Stimulated activated CD4-positive, alpha-beta T cell treated with anti-CD3 and anti-CD28 coated beads, Interleukin-2, amount 100 ng/mL, for 48 hours (primary cell): ENCODE measurements at regions not wholly inside any gene's neighbourhood (a gene's known extent, or its start where the extent isn't known, plus 50 kb on each side); places are given as distances from the start of the nearest gene placed in this dataset.

ENCODE experiments used
- DNase-seq, 2 donors: peaks; one replicate each; pipeline ENCODE4 v3.0.0-alpha.2; 2020

DNA sequence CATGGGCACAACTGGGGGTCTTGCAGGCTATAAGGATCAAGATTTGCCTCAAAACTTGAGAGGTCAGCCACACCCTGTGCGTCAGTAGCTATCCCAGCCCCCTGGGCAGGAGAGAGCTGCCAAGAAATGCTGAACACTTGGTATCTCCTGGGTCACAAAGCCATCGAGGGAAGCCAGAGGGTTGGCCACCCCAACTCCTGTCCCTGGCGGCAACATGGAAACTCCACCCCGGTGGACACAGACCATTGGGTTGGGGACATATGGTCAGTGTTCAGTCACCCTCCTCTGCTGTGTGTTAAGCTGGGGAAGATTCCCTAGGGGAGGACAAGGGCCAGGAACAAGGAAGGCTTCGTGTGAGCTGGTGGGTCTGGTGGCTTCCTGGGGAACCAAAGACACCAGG is 140.6 kb downstream of the C5orf15 start:
- no peak for DNase-seq

DNA sequence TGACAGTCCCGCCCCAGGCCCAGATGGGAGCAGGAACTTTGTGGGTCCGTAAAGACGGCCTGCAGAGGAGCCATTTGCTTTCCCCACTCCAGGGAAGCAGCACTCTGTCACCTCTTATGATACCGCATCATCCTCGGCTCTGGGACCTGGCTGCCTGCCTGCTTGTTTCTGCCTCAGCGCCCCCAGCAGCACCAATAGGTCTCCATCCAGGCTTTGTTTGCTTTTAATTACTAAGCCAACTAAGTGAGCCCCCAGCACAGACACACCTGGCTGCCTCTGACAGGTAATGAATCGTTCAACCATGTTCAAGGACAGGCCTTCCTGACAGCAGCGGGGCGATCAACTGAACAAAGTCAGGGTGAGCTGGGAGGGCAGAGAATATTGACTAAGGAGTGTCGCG is 141.4 kb downstream of the C5orf15 start:
- no peak for DNase-seq

DNA sequence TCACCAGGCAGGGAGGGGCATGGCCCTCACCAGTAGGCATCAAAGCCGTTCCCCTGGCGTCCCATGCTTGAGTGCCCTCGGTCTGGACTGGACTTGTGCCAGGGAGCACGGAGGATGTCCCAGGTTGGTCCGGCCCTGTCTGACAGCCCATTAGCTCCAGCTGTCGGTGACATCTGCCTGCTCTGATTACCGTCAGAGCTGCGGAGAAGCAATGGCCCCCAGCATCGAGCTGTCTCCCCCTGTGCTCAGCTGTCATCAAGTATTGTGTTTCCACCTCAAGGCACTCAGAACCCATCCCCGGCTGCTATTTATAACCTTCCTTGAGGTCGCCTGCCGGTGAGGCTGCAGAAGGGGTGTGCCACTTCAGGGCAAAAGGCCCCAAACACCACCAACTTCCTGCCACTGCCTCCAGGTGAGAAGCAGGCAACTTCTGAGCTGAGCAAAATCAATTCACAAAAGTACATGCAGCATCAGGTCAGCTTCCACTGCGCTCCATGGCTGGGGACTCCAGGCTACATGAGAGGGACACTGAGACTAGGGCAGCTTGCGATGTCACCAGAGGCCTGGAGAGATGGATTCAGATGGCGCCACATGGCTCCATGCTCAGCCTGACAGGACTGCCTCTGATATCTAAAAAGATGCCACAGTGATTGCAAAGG is 142.7 kb downstream of the C5orf15 start:
- DNase-seq, result no peak

DNA sequence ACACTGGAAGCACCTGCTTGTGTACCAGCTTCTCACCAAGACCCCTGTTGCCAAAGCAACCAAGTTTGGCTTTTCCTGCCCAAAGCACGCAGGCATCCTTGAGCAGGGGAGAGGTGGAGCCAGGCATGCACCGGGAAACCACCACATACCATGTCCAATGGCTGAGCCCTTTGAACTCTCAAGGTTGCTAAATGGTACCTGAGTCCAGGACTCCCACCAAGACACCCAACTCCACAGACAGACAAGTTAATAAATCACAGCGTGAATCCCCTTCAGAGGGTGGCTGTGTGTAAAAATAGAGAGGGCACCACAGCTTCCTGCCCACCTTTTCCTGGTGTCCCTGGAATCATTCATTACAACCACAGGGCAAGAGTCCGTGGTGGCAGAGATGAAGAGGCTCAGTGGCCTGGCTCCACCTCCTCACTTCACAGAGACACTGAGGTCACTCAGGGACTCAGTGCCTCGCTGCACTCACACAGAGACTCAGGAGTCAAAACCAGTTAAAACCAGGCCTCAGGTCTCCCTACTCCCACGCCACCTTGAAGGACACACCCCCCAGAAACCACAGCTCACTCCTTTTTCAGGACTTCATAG is 143.7 kb downstream of the C5orf15 start:
- DNase-seq, result peak in 1 of 2 donors; percentile 13

DNA sequence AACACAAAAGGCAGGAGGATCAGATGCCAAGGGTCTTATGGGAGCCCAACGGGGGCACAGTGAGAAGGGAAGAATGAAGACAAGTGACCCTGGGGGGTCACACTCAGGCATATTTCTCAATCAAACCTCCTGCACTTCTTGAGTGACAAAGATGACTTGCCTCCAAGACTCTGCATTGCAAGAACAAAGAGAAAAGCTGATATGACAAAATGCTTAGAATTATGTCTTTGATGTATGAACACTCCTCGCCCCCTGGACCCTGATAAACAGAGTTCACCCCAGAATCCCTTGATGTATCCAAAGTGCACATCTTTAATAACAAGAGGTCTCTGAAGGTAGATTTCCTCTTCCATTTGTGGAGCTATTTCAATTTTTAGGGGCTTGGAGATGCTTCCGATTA is 146.5 kb downstream of the C5orf15 start:
- DNase-seq, result no peak

DNA sequence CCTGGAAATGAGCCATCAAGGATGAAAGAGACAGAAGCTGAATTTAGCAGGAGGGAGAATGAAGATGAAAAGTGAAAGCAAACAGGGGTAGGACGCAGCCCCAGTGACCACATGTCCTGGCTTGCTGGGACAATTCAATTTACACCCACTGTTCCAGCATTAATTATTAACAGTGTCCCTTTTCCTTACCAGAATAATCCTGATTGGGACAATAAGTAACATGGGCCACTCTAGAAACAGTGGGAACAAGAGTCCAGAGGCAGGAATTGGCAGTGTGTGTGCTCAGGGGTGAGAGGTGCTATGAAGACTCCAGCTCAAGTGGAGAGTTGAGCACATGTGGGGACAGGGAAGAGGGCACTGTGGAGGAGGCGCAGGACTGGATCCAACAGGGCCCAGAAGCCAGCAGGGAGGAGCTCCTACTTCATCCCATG is 147.1 kb downstream of the C5orf15 start:
- DNase-seq, result no peak

DNA sequence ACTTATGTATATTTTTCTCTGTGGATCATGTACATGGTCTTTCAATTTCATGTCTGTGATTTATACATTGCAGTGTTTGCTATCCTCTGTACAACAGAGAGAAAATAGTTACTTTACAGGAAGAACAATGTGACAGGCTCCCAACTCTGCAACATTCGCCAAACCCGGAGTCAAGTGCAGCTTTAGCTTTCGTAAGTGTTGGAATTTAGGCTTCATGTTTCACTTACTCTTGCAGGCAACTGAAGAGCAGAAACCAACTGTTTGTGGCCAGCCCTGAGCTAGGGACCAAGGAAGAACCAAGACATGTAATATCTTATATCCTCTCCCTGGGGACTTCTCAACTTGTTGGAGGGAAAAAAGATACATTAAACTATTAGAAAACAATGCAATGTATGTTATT is 147.9 kb downstream of the C5orf15 start:
- no peak for DNase-seq

DNA sequence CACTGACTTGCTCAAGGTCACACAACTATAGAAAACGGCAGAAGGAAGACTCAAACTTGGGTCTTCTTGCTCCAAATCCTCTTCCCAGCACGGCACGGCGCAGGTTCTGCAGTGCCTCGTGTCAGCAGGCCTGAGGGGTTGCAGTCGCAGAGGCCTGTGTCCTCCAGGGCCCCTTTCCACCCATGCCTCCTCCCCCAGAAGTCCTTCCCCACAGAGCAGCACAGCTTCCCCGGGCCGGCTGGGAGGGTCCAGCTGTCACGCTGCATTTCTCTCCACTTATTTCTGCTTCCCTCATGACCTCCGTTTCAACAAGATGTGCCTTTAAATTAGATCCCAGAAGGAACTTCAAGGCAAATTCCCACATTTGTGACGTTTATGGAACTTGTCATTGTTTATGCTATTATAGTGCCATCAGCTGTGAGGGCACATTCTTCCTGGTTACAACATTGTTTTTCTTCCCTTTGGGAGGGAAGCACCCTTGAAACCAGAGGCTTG is 148.4 kb downstream of the C5orf15 start:
- no peak for DNase-seq

DNA sequence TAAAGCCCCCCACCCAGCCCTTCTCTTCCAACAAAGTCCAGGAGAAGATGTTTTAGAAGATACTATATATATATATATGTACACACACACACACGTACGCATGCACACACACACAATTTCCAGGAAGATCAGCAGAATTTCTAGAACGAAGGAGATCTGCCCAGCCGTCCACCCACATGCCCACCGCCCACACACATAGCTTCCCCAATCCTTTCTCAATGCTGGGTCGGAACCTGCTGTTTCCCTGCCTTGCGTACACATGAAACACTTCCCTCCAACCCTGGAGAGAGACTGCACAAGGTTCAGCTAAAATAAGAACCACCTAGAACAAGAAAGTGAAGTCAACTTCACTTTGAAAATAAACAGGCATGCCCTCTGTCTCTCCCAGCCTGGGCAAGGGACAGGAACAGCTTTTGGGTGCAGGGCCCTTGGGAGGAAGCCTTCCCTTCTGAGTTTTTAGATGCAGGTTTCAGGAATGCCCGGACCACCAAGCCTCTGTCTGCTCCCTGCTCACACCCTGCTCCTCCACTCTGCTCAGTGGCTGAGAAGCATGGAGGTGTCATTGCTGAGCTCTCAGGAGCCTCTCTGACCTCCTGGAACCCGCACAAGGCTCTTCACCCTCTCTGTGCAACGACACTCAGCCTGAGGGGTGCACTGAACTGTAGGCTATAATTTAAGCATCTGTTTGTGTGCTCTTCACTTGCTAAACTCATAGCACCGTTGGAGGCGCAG is 149.4 kb downstream of the C5orf15 start:
- no peak for DNase-seq

DNA sequence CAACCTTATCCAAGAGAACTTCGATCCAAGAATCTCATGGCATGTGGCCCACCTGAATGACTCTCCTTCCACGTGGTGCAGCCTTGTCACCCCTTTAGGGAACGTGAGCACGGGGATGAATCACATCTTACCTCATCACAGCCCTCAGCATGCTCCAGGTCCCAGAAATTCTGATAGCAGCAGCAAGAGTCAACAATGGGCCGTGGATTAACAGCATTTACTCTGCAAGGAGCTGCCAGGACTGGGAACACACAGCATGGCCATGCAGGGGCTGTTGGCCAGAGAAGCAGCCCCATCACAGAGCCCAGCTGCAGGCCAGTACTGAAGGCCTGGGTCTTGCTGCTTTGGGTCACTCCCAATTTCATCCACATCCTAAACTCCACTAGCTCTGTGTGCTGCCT is 150.4 kb downstream of the C5orf15 start:
- DNase-seq, result no peak

DNA sequence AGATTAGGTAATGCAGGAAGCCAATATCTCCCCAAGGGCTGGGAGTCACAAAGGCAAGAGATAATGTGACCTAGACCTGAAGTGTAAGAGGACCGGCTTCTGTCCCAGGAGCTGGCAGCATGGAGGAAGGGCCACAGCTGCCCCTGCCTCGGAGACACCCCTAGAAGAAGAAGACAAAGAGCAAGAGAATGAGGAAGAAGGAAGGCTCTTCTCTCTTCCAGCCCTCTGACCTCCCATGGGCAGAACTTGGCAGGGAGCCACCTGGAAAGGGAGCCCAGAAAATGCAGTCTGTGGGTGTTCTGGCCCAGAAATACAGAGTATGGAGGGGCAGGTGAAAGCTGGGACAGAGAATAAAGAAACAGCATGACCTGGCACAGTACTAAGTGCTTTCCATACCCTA is 151.0 kb downstream of the C5orf15 start:
- no peak for DNase-seq

DNA sequence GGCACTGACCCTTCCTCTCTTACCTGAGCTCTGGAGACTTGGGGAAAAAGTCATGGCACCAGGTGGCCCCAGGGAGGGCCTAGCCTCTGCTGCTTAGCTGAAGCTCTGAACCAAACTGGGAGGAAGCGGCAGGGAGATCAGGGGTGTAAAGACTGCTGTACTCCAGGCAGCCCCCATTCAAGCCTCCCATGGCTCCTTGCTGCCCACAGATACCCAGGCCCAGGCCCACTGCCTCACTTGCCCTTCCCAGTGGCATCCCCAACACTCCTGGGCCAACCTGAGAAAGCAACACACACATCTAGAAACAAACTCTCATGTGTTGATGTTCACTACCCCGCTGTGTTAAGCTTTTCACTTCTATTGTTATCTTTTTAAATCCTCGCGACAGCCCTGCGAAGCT is 151.6 kb downstream of the C5orf15 start:
- no peak for DNase-seq

DNA sequence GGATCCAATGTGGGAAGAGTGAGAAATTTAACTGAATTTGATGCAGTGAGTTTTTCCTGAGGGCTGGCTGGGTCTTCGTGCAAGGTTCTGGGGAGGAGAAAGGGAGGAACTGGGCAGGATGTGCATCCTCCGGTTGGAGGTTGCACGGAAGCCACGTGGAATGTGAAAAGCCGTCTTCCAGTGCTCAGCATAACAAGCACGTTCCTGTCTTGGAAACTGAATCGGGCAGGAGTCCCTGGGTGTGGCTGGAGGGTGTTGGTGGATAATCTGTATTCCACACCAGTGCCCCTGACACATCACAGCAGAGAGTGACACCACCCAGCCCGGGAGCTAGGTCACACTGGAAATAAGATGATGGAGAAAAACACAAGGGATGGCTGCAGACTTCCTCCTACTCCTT is 154.3 kb downstream of the C5orf15 start:
- DNase-seq, result no peak

DNA sequence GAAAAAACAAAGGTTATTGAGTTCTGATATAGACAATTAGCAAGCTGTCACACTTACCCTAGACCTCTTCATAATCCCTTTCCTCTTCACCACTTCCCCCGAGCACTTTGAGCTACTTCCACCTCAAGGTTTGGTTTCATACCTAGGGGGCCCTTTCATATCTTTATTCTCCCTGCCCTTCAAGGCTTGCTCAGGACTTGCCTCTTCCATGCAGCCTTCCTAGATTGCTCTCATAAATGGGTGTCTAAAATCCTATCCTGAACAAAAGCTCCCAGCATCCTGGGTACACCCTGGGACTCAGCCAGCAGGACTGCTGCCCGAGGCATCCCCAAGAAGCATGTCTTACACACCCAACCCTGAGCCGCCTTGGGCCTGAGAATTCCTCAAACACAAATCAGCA is 157.3 kb downstream of the C5orf15 start:
- no peak for DNase-seq

DNA sequence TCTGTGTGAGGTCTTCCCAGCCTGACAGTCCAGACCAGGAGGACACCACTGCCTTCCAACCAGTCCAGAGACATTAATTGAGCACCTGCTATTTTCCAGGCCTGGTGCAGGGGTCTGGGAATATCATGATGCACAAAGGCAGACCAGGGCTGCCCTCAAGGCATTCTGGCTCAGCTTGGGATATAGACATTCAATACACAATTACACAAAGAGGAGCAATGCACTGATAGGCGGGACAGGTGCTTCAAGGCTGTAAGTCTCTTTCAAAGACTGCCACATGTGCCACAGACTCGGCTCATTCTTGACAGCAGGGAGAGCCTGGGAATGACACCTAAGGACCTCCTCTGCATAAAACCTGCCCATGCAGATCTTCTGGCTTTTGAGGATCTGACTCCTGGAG is 158.6 kb downstream of the C5orf15 start:
- no peak for DNase-seq

DNA sequence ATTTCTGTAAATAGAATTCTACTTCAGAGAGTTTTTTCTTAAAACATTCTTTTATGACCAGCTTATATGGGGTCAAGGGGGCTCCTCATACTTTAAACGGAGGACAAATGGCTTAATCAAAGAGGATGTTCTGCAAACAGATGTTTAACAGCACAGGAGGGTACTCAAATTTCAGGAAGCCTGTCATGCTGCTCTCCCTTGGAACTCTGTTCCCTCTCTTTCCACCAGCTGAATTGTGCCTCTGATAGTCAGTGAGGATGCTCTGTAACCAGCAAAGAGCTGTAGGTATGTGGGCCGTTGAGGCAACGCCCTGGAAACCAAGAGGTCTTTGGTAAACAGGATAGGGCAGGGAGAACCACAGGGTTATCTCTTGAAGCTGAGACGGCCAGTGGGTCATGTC is 161.1 kb downstream of the C5orf15 start:
- no peak for DNase-seq

DNA sequence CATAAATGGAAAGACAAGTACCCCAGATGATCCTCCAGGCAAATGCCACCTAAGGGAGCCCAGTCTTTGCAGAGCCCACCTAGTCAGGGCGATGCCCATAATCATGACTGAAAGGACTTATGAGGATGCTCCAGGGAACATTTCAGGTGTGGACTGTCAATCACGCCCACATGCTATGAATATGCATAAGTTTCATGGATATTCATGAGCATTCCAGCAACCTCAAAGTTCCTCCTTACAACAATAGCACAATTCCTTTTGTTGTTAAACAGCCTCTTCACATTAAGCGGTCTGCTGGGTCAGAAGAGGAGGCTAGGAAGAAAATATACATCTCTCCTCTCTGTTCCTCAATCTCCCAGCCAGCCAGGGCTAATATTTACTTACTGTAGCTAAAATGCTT is 161.6 kb downstream of the C5orf15 start:
- DNase-seq, result no peak

DNA sequence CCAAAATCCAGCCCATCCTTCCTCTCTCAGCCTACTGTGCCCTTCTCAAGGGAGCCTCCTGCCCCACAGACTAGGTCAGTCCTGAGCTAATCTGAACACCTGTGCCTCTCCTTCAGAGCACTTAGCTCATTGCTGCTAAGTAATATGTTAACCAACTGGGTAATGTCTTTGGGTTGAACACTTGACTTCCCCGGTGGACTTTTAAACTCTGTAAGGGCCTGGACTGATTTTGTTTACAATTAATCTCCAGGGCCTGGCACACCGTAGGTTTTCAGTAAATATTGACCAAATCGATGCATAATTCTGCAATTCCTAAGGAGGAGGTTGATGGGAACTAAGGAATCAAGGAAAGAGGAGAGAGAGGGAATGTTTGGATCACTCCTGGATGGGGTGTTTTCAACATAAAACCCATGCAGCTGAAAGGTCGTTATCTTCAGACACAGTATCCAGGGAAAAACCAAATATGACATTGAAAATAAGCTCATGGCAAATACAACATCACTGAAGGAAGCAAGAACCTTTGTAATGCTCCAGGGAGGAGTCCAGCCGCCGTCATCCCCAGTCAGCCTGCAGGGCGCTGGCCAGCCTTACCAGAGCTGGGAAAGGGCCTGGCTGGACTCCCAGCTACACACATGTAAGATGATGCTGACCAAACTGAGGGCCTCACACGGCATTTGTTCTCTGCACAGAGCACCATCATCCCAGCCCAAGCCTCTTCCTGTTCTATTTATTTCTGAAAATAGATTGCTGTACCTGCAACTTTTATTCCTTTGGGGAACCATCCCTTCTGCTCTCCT is 166.3 kb downstream of the C5orf15 start:
- no peak for DNase-seq

DNA sequence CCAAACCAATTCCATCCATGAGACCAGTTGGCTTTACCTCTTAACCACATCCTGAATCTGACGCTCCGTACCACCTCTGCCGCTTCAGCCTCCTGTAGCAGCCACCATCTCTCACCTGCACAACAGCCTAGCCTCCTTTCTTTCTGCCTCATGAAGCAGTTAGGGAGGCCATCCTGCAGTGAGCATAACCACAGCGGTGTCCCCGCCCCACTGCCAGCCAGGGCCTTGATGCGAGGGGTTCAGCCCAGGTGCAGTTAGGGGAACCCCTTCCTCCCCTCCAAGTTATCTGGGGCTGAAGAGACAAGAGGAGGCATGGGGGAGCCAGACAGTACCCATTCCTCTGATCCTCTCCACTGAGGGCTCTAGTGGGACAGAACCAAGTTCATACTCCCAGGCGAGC is 167.0 kb downstream of the C5orf15 start:
- no peak for DNase-seq

DNA sequence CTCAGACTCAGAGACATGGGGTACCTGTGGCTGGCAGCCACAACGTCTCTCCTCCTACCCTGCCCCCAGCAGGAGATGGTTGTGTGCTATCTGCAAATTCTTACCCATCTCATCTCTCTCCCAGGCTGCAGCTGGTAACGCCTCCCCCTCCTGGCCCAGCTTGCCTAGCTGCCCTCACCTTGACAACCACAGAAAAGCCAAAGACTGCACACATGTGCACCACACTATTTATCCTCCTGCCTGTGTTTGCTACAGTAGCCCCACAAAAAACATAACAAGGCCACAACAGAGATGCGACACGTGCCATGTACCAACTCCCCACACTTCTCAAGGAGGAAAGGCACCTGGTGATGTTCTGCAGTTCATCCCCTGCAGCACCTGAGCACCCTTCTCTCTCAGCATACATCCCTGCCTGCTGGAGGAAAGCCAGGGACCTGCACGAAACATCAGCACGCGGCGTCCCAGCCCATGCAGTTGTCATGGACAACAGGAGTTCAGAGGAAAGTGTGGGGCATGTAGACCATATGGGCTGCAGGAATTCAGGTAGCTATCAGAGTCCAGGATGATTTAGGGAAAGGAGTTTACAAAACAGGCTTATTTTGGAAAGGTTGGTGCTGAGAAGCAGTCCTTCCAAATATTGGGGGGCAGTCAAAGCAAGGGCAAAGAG is 168.7 kb downstream of the C5orf15 start:
- no peak for DNase-seq

DNA sequence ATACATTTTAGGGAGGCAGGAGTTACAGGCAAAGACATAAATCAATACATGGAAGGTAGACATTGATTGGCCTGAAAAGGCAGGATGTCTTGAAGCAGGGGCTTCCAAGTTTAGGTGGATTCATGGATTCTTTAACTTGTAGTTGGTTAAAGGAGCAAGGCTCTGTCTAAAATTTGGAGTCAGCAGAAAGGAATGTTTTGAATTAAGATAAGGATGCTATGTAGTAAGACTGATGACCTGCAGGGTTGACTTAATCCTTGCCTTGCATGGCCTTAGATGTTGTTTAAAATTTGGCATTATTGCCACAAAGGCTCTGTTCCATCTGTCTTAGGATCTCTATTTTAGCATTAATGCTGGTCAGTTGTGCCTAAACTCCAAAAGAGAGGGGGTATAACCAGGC is 171.3 kb downstream of the C5orf15 start:
- no peak for DNase-seq

DNA sequence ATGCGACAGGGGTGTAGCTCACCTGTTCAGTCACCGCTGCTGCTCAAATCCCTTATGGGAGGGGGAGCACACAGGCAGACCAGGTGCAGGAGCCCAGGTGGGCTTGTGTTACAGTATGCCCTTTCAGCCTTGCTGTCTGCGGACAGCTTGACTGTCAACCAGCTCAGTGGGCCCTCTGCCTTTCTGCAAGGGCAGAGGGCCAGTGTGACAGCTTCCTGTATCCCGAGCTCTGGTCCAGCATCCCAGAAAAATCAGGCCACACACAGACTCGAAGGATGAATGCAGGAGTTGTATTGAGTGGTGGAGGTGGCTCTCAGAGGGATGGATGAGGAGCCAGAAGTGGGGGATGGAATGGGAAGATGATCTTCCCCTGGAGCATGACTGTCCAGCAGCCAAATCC is 172.2 kb downstream of the C5orf15 start:
- DNase-seq, result no peak
